ENCODE measurements at regions not wholly inside any gene's neighbourhood (a gene's known extent, or its start where the extent isn't known, plus 50 kb on each side); places are given as distances from the start of the nearest gene placed in this dataset.

- H3K4me1 ChIP-seq (ENCODE audit: insufficient read depth, low read length, poor library complexity, severe bottlenecking) = no peaks in the 10 kb centered on the region
- H3K9ac ChIP-seq (ENCODE audit: low read depth, low read length, poor library complexity, severe bottlenecking) = no peak overlapping the region
- no peaks in the 10 kb centered on the region for H3K27me3 ChIP-seq (ENCODE audit: insufficient read depth, low read length, poor library complexity, severe bottlenecking)
- no peaks in the 10 kb centered on the region for H3K9me3 ChIP-seq (ENCODE audit: insufficient read depth, low read depth, low read length)
- H3F3A ChIP-seq (ENCODE audit: low read depth) = no peaks in the 10 kb centered on the region
- H4K20me1 ChIP-seq (ENCODE audit: insufficient read depth, low read length, poor library complexity, severe bottlenecking) = no peaks in the 10 kb centered on the region
- H3K4me2 ChIP-seq (ENCODE audit: low read depth, low read length, poor library complexity, severe bottlenecking) = no peak overlapping the region
- H3K9me2 ChIP-seq (replicated peaks; ENCODE audit: low read depth, low read length) = no peaks in the 10 kb centered on the region
- H3K4me3 ChIP-seq (ENCODE audit: low read length, poor library complexity, severe bottlenecking) = no peak overlapping the region
- H3K79me2 ChIP-seq (ENCODE audit: insufficient read depth, low read length) = no peaks in the 10 kb centered on the region
- TF ChIP-seq EZH2phosphoT487 (IDR thresholded peaks at IDR 0.05; ENCODE audit: borderline replicate concordance) (no peak), CTCF (conservative IDR thresholded peaks at IDR 0.05; ENCODE audit: low read length) (no peak)
- no peaks in the 10 kb centered on the region for H3K36me3 ChIP-seq (ENCODE audit: insufficient read depth, low read length)
- no peak overlapping the region for H2AFZ ChIP-seq (ENCODE audit: low read length)
Observed at GRCh38 chr10:3337741-3338140, 165.2 kb upstream of the PITRM1 start.

GRCh38 chr10:3336673-3337293 is 164.2 kb upstream of the PITRM1 start:
- Histone ChIP-seq H4K20me1 (ENCODE audit: insufficient read depth, low read length, poor library complexity, severe bottlenecking) (no peaks in the 10 kb centered on the region), H3F3A (ENCODE audit: low read depth) (no peaks in the 10 kb centered on the region), H3K4me3 (ENCODE audit: low read length, poor library complexity, severe bottlenecking) (no peak overlapping the region), H3K9me2 (replicated peaks; ENCODE audit: low read depth, low read length) (no peaks in the 10 kb centered on the region), H3K4me1 (ENCODE audit: insufficient read depth, low read length, poor library complexity, severe bottlenecking) (no peaks in the 10 kb centered on the region), H3K36me3 (ENCODE audit: insufficient read depth, low read length) (no peaks in the 10 kb centered on the region), H3K9ac (ENCODE audit: low read depth, low read length, poor library complexity, severe bottlenecking) (no peak overlapping the region), H3K9me3 (ENCODE audit: insufficient read depth, low read depth, low read length) (no peaks in the 10 kb centered on the region), H3K27me3 (ENCODE audit: insufficient read depth, low read length, poor library complexity, severe bottlenecking) (no peaks in the 10 kb centered on the region), H3K4me2 (ENCODE audit: low read depth, low read length, poor library complexity, severe bottlenecking) (no peak overlapping the region), H2AFZ (ENCODE audit: low read length) (no peak overlapping the region), H3K79me2 (ENCODE audit: insufficient read depth, low read length) (no peaks in the 10 kb centered on the region)
- TF ChIP-seq CTCF (conservative IDR thresholded peaks at IDR 0.05; ENCODE audit: low read length) = no peak
- no peak for TF ChIP-seq EZH2phosphoT487 (IDR thresholded peaks at IDR 0.05; ENCODE audit: borderline replicate concordance)

GRCh38 chr10:3333426-3333825 is 160.8 kb upstream of the PITRM1 start:
- no peaks in the 10 kb centered on the region for H3K27me3 ChIP-seq (ENCODE audit: insufficient read depth, low read length, poor library complexity, severe bottlenecking)
- no peaks in the 10 kb centered on the region for H4K20me1 ChIP-seq (ENCODE audit: insufficient read depth, low read length, poor library complexity, severe bottlenecking)
- H3K79me2 ChIP-seq (ENCODE audit: insufficient read depth, low read length) = no peaks in the 10 kb centered on the region
- H3K36me3 ChIP-seq (ENCODE audit: insufficient read depth, low read length) = no peaks in the 10 kb centered on the region
- no peaks in the 10 kb centered on the region for H3K4me1 ChIP-seq (ENCODE audit: insufficient read depth, low read length, poor library complexity, severe bottlenecking)
- no peak overlapping the region for H3K9ac ChIP-seq (ENCODE audit: low read depth, low read length, poor library complexity, severe bottlenecking)
- no peaks in the 10 kb centered on the region for H3K9me3 ChIP-seq (ENCODE audit: insufficient read depth, low read depth, low read length)
- no peaks in the 10 kb centered on the region for H3F3A ChIP-seq (ENCODE audit: low read depth)
- no peak overlapping the region for H3K4me2 ChIP-seq (ENCODE audit: low read depth, low read length, poor library complexity, severe bottlenecking)
- no peak overlapping the region for H2AFZ ChIP-seq (ENCODE audit: low read length)
- H3K4me3 ChIP-seq (ENCODE audit: low read length, poor library complexity, severe bottlenecking) = no peak overlapping the region
- H3K9me2 ChIP-seq (replicated peaks; ENCODE audit: low read depth, low read length) = no peaks in the 10 kb centered on the region
- TF ChIP-seq CTCF (conservative IDR thresholded peaks at IDR 0.05; ENCODE audit: low read length) = no peak
- TF ChIP-seq EZH2phosphoT487 (IDR thresholded peaks at IDR 0.05; ENCODE audit: borderline replicate concordance) = no peak
